ENCODE measurements at regions not wholly inside any gene's neighbourhood (a gene's known extent, or its start where the extent isn't known, plus 50 kb on each side); places are given as distances from the start of the nearest gene placed in this dataset.

- no peak for TF ChIP-seq CTCF (conservative IDR thresholded peaks at IDR 0.05 in 1 of 2, IDR thresholded peaks at IDR 0.05 in 1 of 2; ENCODE audit: low read depth in 1 of 2, low read length in 2 of 2)
- no peak for TF ChIP-seq EZH2 (IDR thresholded peaks at IDR 0.05; ENCODE audit: low read length, missing control alignments)
Observed at GRCh38 chr17:77666881-77667395, 291.6 kb upstream of the TNRC6C start.
